ENCODE measurements at regions not wholly inside any gene's neighbourhood (a gene's known extent, or its start where the extent isn't known, plus 50 kb on each side); places are given as distances from the start of the nearest gene placed in this dataset.

GRCh38 chr12:105907982-105908381 lies 230.8 kb downstream of the NUAK1 start:
- DNase-seq (ENCODE audit: low spot score): no peak
- TF ChIP-seq CTCF (IDR thresholded peaks at IDR 0.05; ENCODE audit: extremely low read depth, missing control alignments): no peak

DNA sequence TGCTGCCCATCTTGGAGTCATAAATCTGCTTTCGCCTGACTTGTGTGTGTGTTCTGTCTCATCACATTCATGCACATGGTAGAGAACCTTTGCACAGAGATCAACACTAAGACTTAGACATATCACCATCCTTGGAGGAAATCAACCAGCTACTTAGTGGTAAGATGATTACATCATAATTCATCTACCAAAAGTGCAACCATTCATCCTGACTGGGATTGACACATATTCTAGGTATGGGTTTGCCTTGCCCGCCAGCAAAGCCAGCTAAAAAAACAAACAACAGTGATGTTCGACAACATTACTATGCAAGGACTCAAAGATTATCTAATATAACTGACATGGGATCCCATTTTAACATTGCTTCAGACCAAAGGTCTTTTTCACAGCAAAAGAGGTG lies 228.7 kb downstream of the NUAK1 start:
- DNase-seq (ENCODE audit: low spot score): no peak
- no peak for TF ChIP-seq CTCF (IDR thresholded peaks at IDR 0.05; ENCODE audit: extremely low read depth, missing control alignments)

DNA sequence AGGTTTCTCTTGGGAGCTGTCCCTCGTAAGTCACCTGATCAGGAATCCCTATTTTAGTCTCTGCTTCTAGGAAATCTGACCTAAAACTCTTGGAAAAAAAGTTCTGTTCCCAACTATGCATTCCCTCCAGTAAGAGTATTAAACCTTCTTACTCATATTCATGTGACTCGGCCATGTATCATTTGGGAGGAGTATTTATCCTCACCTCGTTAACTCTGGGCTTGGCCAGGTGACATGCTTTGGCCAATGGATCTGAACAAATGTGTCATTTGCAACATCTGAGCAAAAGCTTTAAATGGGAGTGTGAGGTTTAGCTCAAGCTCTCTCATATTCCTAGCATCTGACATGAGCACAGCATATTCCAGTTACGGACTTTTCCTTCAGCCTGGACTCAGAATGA lies 226.8 kb downstream of the NUAK1 start:
- DNase-seq (ENCODE audit: low spot score): no peak
- TF ChIP-seq CTCF (IDR thresholded peaks at IDR 0.05; ENCODE audit: extremely low read depth, missing control alignments): no peak

DNA sequence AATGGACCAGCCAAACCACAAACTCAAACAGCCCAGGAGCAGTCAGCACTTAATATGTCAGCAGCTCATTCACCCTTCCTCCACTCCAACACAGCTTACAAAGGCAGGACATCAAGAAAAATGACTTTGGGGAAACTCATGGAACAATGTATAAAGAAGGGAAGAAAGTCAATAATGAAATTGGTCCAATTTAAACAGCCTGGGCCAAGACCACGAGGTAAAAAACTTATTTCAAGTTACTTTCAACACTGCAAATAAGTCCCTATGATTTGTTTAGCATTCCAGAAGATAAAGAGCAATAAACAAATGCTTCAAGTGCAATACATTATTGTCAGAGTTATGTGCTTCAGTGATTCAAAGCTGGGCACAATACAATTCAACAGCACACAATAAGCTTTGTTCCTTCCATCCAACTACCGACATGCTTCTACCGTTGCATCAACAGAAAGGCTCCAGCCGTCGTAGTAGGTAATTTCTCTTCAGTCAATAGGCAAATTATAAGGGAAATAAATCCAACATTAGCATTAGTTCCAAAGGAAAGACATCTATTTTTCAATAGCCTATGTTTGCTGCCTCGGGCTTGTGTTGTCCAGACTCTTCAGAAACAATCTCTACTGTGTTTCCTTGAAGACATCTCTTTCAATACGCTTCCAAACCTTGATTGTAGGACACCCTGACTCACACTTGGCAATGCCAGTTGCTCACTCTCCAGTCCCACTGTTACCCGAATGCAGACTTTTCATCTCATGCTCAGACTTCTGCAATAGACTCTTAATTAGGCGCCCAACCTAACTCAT lies 225.7 kb downstream of the NUAK1 start:
- no peak for TF ChIP-seq CTCF (IDR thresholded peaks at IDR 0.05; ENCODE audit: extremely low read depth, missing control alignments)
- no peak for DNase-seq (ENCODE audit: low spot score)

DNA sequence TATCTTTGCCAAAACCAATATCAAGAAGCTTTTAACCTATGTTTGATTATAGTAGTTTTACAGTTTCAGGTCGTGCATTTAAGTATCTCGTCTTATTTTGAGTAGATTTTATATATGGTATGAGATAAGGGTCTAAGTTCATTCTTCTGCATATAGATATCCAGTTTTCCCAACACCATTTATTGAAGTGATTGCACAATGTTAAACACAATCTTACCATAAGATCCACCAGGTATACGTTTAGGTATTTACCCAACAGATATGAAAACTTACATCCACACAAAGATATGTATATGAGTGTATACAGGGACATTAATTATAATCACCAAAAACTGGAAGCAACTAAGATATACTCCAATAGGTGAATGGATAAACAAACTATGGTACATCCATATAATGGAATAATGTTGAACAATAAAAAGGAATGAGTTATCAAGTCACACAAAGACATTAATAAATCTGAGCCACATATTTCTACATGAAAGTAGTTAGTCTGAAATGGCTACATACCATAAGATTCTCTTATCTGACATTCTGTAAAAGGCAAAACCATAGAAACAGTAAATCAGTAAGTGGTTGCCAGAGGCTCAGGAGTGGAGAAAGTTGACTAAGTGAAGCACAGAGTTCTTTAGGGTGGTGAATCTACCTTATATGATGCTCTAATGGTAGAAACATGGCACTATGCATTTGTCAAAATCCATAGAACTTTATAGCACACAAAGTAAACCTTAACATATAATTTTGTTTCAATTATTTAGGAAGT lies 222.6 kb downstream of the NUAK1 start:
- TF ChIP-seq CTCF (IDR thresholded peaks at IDR 0.05; ENCODE audit: extremely low read depth, missing control alignments): no peak
- DNase-seq (ENCODE audit: low spot score): no peak

DNA sequence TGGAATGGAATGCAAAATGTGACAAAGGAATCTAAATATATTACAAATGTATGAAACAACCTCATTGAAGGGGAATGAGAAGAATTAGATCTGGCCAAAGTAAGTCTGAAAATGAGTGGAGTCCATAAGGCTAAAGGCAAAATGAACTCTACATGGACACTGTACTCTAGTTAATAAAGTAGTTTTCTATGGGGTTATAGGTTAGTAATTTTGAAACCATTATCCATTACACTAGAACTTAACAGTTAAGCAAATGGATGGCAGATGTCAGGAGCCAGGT lies 222.1 kb downstream of the NUAK1 start:
- DNase-seq (ENCODE audit: low spot score): no peak
- TF ChIP-seq CTCF (IDR thresholded peaks at IDR 0.05; ENCODE audit: extremely low read depth, missing control alignments): no peak

DNA sequence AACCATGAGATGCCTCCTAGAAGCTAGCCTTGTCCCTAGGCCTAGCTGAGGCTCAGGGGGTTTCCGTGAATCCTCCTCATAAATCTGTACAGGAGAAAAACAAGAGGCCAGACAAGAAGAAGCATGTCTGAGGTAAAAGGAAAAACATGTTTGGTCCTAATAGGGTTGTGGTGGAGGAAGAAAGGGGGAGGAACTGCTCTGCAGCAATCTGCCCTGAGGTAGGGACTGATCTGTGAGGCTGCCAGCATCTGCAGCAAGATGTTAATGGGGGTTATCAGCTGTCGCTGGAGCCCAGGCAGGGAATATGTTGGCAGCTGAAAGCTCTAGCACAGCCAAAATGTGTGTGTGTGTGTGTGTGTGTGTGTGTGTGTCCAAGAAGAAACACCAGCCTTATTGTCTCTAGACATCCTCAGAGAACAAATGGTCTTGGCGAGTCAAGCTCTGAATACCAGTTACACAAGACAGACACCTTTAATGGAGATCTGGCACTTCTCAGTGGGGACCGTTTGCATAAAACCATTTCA lies 218.5 kb downstream of the NUAK1 start:
- no peak for TF ChIP-seq CTCF (IDR thresholded peaks at IDR 0.05; ENCODE audit: extremely low read depth, missing control alignments)
- DNase-seq (ENCODE audit: low spot score): no peak

Data from GM20000 (cell line).